GM21576 (cell line): ENCODE measurements at regions not wholly inside any gene's neighbourhood (a gene's known extent, or its start where the extent isn't known, plus 50 kb on each side); places are given as distances from the start of the nearest gene placed in this dataset.

Experiments used
- ATAC-seq: cut with Tn5 transposase; IDR thresholded peaks from one replicate; pipeline ENCODE4 v1.9.1; 2021; ENCODE audit warnings: mild to moderate bottlenecking, moderate library complexity; ENCODE audit not compliant: unreplicated experiment

DNA sequence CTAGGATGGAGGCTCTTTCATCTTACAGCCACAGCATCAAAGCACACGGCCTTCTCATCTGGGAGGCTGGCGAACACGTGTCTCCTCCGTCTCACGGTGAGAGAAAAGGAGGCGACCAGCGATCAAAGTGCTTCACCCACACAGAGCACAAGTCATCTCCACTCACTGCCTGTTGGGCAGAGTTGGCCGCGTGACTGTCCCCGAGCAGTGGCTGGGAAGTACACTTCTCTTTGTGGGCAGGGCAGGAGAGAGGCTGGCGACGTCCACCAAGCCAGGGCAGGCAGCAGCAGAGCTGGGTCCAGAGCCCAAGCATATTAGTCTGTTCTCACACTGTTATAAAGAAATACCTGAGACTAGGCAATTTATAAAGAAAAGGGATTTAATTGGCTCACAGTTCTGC, 64.1 kb upstream of the FOXC1 start:
- no peak for ATAC-seq

DNA sequence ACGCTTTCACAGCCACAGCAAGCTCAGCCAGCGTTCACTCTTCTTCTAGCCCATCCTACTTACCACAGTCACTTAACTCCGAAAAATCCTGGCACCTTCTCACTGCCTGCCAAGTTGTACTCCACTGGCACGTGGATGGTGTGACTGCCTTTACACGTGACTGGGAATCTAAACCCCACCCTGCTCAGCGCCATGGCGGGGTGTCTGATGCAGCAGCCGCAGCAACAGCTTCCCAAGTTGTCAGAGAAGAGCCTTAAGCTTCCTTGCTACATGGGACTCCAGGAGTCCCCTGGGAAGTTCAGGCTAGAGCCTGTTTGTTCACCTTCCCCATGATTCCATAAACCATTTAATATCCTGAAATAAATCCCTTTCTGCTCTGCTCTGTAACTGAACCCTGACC, 61.9 kb upstream of the FOXC1 start:
- no peak for ATAC-seq

DNA sequence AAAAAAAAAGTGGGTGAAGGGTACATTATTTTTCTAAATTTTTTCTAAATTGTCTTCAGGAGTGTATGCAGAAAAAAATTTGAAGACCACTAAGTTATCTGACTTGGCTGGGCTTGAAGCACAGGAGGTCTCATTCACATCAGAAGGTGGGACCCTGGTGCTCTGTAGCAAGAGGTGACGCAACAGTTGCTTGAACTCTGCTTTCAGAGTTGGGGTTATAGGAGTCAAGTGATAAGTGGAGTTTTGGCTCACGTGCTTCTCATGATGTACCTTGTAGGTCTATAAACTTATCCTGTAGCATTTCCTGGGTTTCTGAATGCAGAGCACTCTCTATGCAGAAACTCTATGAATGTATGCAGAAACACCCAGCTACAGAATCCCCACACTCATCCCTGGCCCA, 58.5 kb upstream of the FOXC1 start:
- no peak for ATAC-seq

DNA sequence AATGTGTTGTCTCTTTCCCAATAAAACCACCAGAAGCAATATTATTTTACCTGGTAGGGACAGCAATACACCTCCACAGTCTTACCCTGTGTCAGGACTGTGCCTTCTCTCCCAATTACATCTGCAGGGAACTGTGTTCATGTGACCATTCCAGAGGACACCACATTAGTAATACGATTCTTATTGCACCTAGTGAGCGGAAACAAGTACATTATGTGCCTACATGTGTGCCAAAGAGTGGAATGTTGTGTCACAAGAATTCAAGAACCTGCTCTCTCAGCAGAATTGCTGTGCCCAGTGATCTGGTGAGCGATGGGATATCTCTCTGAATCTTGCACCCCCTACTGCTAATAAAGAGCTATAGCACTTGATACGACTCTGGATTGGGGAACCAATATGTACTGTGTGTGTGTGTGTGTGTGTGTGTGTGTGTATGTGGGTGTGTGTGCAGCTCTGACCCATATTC, 57.4 kb upstream of the FOXC1 start:
- no peak for ATAC-seq

DNA sequence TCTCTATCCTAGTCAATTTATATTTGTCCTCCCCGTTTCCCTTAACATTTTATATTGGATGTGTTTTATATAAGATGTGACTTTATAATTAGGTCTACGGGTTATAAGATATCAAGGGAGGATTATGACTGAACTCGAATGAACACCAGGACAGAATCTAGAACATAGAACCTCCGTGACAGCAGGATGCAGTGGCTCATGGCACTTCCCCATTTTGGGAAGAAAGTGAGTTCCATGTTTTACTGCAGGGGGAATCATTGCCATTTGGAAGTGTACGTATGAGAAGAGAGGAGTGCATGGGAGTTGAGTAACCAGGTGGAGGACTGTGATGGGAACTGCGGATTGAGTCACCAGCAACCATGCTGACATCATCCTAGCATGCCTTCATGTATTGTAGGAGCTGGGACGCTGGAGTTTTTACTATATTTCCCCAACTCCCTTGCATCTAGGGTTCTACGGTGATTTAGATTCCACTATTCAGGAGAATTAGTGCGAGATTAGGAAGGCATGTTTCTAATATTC, 56.1 kb upstream of the FOXC1 start:
- ATAC-seq, result no peak

DNA sequence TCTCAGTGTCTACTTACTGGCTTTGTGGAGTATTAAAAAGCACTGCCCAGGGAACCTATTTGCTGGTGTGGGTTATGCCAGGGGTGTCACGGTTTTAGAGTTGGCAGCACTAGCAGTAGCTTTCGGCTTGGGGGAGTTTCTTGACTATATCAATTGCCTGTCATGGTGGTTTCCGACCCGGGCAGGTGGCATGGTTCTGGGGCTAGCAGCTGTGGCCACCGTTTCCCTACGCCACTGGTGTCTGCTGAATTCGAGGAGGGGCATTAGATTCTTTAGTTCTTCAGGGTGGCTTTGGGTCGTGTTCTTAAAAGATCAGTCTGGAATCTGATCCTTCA, 55.6 kb upstream of the FOXC1 start:
- ATAC-seq, result no peak

DNA sequence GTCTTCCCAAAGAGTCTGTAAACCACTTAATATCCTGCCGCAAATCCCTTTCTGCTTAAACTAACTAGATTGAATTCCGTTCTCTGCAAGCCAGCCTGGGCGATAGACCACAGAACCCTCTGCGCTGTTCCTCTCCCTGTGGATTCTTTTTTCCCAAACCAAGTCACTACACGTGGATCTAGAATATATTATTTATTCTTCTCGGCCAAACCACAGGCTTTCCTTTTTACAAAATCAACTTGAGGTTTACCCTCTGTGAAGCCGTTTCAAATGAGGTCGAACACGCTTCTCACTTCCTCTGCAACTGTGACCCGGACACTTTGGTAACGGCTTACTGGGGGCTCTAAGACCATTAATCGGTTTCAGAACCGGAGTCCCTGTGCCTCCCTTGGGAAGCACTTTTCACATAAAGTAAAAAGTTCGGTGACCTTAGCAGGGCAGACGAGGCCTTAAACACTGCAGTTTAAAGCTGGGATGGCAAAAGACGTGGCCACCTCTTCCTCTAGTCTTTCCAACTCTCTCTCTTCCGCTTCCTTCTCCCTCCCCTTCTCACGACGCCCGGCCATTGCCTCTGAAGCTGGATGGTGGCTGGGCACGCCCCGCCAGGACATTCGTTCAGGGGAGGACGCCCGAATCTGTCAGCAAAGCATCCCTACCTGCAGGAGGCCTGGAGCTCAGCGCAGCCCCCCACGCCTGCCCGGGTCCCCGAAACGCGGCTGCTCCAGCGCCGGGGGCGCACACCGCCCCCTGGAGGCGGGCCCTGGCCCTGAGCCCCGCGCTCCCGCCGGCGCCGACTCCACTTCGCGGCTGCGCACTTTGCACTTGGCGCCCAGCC, 55.0 kb upstream of the FOXC1 start:
- no peak for ATAC-seq

DNA sequence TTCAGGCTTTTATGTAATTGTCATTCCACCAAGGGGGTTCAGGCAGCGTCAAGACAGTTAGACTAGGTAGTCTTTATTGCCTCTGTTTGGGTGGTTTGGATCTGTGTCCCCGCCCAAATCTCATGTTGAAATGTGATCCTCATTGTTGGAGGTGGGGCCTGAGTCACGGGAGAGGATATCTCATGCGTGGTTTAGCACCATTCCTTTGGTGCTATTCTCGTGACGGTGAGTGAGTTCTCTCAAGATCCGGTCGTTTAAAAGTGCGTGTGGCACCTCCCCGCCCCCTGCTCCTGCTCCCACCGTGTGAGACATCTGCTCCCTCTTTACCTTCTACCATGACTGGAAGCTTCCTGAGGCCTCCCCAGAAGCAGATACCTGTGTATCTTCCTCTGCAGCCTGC, 51.3 kb upstream of the FOXC1 start:
- no peak for ATAC-seq
